GM23338 (cell line): ENCODE measurements at regions not wholly inside any gene's neighbourhood (a gene's known extent, or its start where the extent isn't known, plus 50 kb on each side); places are given as distances from the start of the nearest gene placed in this dataset.

Experiments used
- ATAC-seq: fragments of 200-7000 bp; cut with Tn5 transposase; 3 replicates; pipeline ENCODE4 v1.9.1; 2020
- DNase-seq: peaks from one replicate; pipeline ENCODE4 v3.0.0-alpha.2; 2015; ENCODE audit warnings: low spot score
- H2AFZ ChIP-seq: fragments of 200-600 bp; sonication (generic); 2 replicates; pipeline ENCODE4 v1.8.0; 2016; ENCODE audit warnings: antibody characterized with exemption, mild to moderate bottlenecking, moderate library complexity
- H3F3A ChIP-seq: fragments of 200-600 bp; sonication (generic); replicated peaks from 2 replicates; pipeline ENCODE4 v1.8.0; 2017; ENCODE audit warnings: antibody characterized with exemption, mixed run types, low read depth
- H3K27ac ChIP-seq: fragments of 200-600 bp; sonication (generic); 2 replicates; pipeline ENCODE4 v1.6.1; 2016; ENCODE audit warnings: low read depth
- H3K27me3 ChIP-seq: fragments of 200-600 bp; sonication (generic); 2 replicates; pipeline ENCODE4 v1.8.0; 2016; ENCODE audit warnings: mild to moderate bottlenecking, mixed run types, moderate library complexity; ENCODE audit not compliant: insufficient read depth
- H3K36me3 ChIP-seq: fragments of 200-600 bp; sonication (generic); 2 replicates; pipeline ENCODE4 v1.8.0; 2016; ENCODE audit warnings: mild to moderate bottlenecking; ENCODE audit not compliant: insufficient read depth
- H3K4me1 ChIP-seq: fragments of 200-600 bp; sonication (generic); 2 replicates; pipeline ENCODE4 v1.8.0; 2016; ENCODE audit warnings: mild to moderate bottlenecking, moderate library complexity; ENCODE audit not compliant: insufficient read depth
- H3K4me2 ChIP-seq: fragments of 200-600 bp; sonication (generic); 2 replicates; pipeline ENCODE4 v1.7.1; 2017; ENCODE audit warnings: mixed run types
- H3K4me3 ChIP-seq: fragments of 200-600 bp; sonication (generic); 2 replicates; pipeline ENCODE4 v1.6.1; 2016; ENCODE audit warnings: mixed run types
- H3K79me2 ChIP-seq: fragments of 200-600 bp; sonication (generic); replicated peaks from 2 replicates; pipeline ENCODE4 v1.8.0; 2017; ENCODE audit warnings: mild to moderate bottlenecking; ENCODE audit not compliant: insufficient read depth
- H3K9me2 ChIP-seq: fragments of 200-600 bp; sonication (generic); 2 replicates; pipeline ENCODE4 v1.8.0; 2017; ENCODE audit not compliant: insufficient read depth
- H4K20me1 ChIP-seq: fragments of 200-600 bp; sonication (generic); replicated peaks from 2 replicates; pipeline ENCODE4 v1.8.0; 2017; ENCODE audit warnings: mild to moderate bottlenecking; ENCODE audit not compliant: insufficient read depth
- H3K27ac Mint-ChIP-seq: 2 replicates; pipeline ENCODE4 v1.8.0; 2020; ENCODE audit warnings: inconsistent platforms, mild to moderate bottlenecking, moderate library complexity, mixed read lengths
- H3K27me3 Mint-ChIP-seq: 3 replicates; pipeline ENCODE4 v1.8.0; 2022; ENCODE audit warnings: low read depth, mild to moderate bottlenecking, moderate library complexity, mixed read lengths, inconsistent platforms; ENCODE audit not compliant: insufficient read depth, poor library complexity
- H3K36me3 Mint-ChIP-seq: 3 replicates; pipeline ENCODE4 v1.8.0; 2021; ENCODE audit warnings: low read depth, mild to moderate bottlenecking, inconsistent platforms, moderate library complexity, mixed read lengths
- H3K4me1 Mint-ChIP-seq: 3 replicates; pipeline ENCODE4 v1.8.0; 2020; ENCODE audit warnings: mild to moderate bottlenecking, inconsistent platforms, mixed read lengths
- H3K4me3 Mint-ChIP-seq: 3 replicates; pipeline ENCODE4 v1.8.0; 2021; ENCODE audit warnings: moderate library complexity, mild to moderate bottlenecking, inconsistent platforms, mixed read lengths
- H3K9me3 Mint-ChIP-seq: 3 replicates; pipeline ENCODE4 v1.8.0; 2020; ENCODE audit warnings: moderate library complexity, mild to moderate bottlenecking, inconsistent platforms, mixed read lengths
- CREB1 ChIP-seq: fragments of 250-450 bp; sonication (Bioruptor Pico); IDR thresholded peaks from 2 replicates; pipeline ENCODE4 v1.5.0; 2020; ENCODE audit warnings: low read depth, mild to moderate bottlenecking, moderate library complexity
- EZH2 ChIP-seq: fragments of 200-600 bp; sonication (generic); IDR thresholded peaks from one replicate; pipeline ENCODE4 v1.8.0; 2017; ENCODE audit warnings: antibody characterized with exemption, mild to moderate bottlenecking, low read depth; ENCODE audit not compliant: unreplicated experiment
- EZH2phosphoT487 ChIP-seq: fragments of 200-600 bp; sonication (generic); IDR thresholded peaks from one replicate; pipeline ENCODE4 v1.8.1; 2018; ENCODE audit warnings: antibody characterized with exemption; ENCODE audit not compliant: unreplicated experiment
- JUNB ChIP-seq: IDR thresholded peaks from one replicate; pipeline ENCODE4 v1.6.1; 2016; ENCODE audit warnings: antibody characterized with exemption; ENCODE audit not compliant: unreplicated experiment
- NANOG ChIP-seq: IDR thresholded peaks from 2 replicates; pipeline ENCODE4 v1.6.1; 2016; ENCODE audit warnings: antibody characterized with exemption, borderline replicate concordance
- POLR2AphosphoS5 ChIP-seq: IDR thresholded peaks from 2 replicates; pipeline ENCODE4 v1.6.1; 2016; ENCODE audit warnings: antibody characterized with exemption, low read depth
- STAT1 ChIP-seq: IDR thresholded peaks from one replicate; pipeline ENCODE4 v1.6.1; 2016; ENCODE audit warnings: antibody characterized with exemption; ENCODE audit not compliant: unreplicated experiment
- TF ChIP-seq, protein P1 (sequence below): fragments of 250-450 bp; sonication (Bioruptor Pico); IDR thresholded peaks from 2 replicates; pipeline ENCODE4 v1.5.0; 2020; ENCODE audit warnings: mild to moderate bottlenecking, moderate library complexity
- TF ChIP-seq, protein P2 (sequence below): IDR thresholded peaks from one replicate; pipeline ENCODE4 v1.6.1; 2018; ENCODE audit warnings: antibody characterized with exemption; ENCODE audit not compliant: unreplicated experiment

DNA sequence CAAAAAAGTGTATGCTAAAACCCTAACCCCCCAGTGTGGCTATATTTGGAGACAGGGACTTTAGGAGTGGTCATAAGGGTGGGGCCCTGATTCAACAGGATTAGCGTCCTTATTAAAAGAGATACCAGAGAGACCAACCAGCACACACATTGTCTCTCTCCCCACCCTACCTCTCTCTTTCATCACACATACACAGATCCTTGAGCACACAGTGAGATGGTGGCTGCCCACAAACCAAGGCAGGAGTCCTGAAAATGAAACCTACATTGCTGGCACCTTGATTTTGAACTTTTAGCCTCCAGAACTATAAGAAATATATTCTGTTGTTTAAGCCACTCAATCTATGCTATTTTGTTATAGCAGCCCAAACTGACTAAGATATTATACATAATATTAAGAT, 224.2 kb downstream of the KDR start (continued):
- TF ChIP-seq JUNB (no peak), EZH2phosphoT487 (no peak), STAT1 (no peak), EZH2 (no peak)
- TF ChIP-seq, protein P1, sequence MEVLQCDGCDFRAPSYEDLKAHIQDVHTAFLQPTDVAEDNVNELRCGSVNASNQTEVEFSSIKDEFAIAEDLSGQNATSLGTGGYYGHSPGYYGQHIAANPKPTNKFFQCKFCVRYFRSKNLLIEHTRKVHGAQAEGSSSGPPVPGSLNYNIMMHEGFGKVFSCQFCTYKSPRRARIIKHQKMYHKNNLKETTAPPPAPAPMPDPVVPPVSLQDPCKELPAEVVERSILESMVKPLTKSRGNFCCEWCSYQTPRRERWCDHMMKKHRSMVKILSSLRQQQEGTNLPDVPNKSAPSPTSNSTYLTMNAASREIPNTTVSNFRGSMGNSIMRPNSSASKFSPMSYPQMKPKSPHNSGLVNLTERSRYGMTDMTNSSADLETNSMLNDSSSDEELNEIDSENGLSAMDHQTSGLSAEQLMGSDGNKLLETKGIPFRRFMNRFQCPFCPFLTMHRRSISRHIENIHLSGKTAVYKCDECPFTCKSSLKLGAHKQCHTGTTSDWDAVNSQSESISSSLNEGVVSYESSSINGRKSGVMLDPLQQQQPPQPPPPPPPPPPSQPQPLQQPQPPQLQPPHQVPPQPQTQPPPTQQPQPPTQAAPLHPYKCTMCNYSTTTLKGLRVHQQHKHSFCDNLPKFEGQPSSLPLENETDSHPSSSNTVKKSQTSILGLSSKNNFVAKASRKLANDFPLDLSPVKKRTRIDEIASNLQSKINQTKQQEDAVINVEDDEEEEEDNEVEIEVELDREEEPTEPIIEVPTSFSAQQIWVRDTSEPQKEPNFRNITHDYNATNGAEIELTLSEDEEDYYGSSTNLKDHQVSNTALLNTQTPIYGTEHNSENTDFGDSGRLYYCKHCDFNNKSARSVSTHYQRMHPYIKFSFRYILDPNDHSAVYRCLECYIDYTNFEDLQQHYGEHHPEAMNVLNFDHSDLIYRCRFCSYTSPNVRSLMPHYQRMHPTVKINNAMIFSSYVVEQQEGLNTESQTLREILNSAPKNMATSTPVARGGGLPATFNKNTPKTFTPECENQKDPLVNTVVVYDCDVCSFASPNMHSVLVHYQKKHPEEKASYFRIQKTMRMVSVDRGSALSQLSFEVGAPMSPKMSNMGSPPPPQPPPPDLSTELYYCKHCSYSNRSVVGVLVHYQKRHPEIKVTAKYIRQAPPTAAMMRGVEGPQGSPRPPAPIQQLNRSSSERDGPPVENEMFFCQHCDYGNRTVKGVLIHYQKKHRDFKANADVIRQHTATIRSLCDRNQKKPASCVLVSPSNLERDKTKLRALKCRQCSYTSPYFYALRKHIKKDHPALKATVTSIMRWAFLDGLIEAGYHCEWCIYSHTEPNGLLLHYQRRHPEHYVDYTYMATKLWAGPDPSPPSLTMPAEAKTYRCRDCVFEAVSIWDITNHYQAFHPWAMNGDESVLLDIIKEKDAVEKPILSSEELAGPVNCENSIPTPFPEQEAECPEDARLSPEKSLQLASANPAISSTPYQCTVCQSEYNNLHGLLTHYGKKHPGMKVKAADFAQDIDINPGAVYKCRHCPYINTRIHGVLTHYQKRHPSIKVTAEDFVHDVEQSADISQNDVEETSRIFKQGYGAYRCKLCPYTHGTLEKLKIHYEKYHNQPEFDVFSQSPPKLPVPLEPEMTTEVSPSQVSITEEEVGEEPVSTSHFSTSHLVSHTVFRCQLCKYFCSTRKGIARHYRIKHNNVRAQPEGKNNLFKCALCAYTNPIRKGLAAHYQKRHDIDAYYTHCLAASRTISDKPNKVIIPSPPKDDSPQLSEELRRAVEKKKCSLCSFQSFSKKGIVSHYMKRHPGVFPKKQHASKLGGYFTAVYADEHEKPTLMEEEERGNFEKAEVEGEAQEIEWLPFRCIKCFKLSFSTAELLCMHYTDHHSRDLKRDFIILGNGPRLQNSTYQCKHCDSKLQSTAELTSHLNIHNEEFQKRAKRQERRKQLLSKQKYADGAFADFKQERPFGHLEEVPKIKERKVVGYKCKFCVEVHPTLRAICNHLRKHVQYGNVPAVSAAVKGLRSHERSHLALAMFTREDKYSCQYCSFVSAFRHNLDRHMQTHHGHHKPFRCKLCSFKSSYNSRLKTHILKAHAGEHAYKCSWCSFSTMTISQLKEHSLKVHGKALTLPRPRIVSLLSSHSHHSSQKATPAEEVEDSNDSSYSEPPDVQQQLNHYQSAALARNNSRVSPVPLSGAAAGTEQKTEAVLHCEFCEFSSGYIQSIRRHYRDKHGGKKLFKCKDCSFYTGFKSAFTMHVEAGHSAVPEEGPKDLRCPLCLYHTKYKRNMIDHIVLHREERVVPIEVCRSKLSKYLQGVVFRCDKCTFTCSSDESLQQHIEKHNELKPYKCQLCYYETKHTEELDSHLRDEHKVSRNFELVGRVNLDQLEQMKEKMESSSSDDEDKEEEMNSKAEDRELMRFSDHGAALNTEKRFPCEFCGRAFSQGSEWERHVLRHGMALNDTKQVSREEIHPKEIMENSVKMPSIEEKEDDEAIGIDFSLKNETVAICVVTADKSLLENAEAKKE (CRISPR knock-in tag): no peak

DNA sequence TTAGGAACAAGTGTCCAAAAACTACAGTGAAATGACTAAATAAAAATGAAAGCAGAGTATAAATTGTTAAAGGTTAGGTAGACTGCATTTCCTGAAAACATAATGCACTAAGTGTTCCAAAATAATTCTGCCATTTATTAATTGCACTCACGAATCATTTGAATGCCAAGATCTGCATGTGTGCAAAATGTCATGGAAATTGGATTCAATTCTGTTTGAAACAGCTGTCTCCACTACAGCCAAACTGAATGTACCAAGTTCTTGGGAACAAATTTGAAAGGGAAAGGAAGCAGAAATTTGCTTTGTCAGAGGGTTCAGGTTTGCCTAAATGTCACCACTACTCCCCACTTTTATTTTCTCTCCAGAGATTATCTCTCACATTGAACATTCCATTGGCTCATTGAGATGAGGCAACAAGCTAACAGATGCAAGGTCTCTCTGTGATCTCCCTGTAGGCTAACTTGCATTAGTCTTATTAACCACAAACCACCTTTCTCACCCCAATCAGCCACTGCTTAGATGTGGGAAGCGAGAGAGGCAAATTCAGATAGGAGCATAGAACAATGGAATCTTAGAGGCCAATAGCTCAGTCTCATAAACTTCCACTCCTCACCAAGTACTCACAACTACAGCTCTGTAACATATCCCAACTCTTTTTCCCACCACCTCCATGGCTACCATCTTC, 226.6 kb downstream of the KDR start:
- Histone ChIP-seq H3K4me3 (no peak overlapping the region), H3F3A (no peaks in the 10 kb centered on the region), H2AFZ (no peak overlapping the region), H3K27ac (no peak overlapping the region), H3K4me1 (no peaks in the 10 kb centered on the region), H3K9me2 (no peaks in the 10 kb centered on the region), H3K79me2 (no peaks in the 10 kb centered on the region), H3K27me3 (no peaks in the 10 kb centered on the region), H3K36me3 (no peaks in the 10 kb centered on the region), H4K20me1 (no peaks in the 10 kb centered on the region), H3K4me2 (no peak overlapping the region)
- DNase-seq: no peak
- no peak for ATAC-seq
- no peaks in the 10 kb centered on the region for H3K4me1 Mint-ChIP-seq
- H3K9me3 Mint-ChIP-seq: no peaks in the 10 kb centered on the region
- H3K4me3 Mint-ChIP-seq: no peak overlapping the region
- H3K27ac Mint-ChIP-seq: no peak overlapping the region
- H3K36me3 Mint-ChIP-seq: no peaks in the 10 kb centered on the region
- peaks cover 2% of the 10 kb centered on the region for H3K27me3 Mint-ChIP-seq
- TF ChIP-seq POLR2AphosphoS5 (no peak), NANOG (no peak), CREB1 (CRISPR knock-in tag) (no peak), JUNB (no peak)
- TF ChIP-seq, protein P2, sequence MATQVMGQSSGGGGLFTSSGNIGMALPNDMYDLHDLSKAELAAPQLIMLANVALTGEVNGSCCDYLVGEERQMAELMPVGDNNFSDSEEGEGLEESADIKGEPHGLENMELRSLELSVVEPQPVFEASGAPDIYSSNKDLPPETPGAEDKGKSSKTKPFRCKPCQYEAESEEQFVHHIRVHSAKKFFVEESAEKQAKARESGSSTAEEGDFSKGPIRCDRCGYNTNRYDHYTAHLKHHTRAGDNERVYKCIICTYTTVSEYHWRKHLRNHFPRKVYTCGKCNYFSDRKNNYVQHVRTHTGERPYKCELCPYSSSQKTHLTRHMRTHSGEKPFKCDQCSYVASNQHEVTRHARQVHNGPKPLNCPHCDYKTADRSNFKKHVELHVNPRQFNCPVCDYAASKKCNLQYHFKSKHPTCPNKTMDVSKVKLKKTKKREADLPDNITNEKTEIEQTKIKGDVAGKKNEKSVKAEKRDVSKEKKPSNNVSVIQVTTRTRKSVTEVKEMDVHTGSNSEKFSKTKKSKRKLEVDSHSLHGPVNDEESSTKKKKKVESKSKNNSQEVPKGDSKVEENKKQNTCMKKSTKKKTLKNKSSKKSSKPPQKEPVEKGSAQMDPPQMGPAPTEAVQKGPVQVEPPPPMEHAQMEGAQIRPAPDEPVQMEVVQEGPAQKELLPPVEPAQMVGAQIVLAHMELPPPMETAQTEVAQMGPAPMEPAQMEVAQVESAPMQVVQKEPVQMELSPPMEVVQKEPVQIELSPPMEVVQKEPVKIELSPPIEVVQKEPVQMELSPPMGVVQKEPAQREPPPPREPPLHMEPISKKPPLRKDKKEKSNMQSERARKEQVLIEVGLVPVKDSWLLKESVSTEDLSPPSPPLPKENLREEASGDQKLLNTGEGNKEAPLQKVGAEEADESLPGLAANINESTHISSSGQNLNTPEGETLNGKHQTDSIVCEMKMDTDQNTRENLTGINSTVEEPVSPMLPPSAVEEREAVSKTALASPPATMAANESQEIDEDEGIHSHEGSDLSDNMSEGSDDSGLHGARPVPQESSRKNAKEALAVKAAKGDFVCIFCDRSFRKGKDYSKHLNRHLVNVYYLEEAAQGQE: no peak
